Stimulated activated CD8-positive, alpha-beta memory T cell treated with anti-CD3 and anti-CD28 coated beads, Interleukin-2, amount 100 ng/mL, for 1 hour (primary cell): ENCODE measurements at regions not wholly inside any gene's neighbourhood (a gene's known extent, or its start where the extent isn't known, plus 50 kb on each side); places are given as distances from the start of the nearest gene placed in this dataset.

Experiments used
- DNase-seq, 2 donors: peaks; one replicate each; pipeline ENCODE4 v3.0.0-alpha.2; 2020; ENCODE audit warnings: low read depth in 2 of 2

DNA sequence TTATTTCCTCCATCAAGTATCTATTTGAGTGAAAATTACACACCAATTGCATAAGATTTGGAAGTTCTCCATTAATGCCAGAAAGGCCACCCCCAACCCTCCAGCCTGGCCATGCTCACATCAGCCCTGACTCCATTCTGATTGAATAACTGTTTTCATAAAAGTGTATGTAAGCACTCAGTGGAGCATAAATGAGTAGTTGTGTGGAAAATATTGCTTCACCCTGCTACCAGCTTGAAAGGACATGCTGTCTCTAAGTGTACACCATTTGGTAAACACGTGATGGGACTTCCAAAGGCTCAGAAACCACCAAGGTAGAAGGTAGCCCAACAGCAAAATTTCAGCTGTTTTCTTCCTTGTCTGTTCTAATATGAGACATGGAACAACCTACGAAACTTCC is 393.8 kb downstream of the ZNF385D start:
- DNase-seq, result no peak

DNA sequence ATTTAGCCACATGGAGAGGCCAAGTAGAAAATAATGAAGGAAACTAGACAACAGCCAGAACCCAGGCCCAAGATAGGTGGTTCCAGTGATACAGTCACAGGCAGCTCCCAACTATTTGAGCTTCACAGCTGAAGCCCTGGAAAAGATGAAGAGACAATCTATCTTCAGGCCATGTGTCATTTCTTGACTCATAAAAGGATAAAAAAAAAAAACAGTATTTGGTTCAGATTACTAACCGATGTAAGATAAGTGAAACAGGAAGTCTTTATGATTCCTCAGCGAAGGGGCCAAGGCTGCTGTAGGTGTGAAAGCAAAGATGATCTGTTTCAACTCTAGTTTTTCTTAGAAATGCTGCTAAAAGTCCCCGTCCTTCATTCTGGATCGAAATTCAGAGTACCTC is 394.6 kb downstream of the ZNF385D start:
- DNase-seq, result no peak

- DNase-seq, result no peak
Observed at GRCh38 chr3:21345382-21345976, 405.5 kb downstream of the ZNF385D start.

DNA sequence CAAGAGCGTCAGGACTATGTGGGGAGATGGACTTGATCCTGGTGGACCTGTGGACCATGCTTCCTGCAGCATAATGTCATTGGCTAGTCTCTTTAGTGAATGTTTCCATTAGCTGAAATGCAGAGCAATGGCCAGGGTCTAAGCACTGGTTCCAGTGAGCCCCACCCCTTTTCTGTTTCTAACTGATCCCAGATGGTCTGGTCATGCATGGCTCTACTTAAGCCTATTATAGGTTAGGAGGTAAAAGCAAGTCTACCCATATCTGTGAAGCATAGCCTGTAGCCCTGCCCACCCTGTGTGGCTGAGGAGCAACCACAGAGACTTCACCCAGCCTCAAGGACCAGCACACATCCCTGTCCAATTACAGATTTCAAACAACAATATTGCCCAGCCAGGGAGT is 419.2 kb downstream of the ZNF385D start:
- DNase-seq, result no peak

DNA sequence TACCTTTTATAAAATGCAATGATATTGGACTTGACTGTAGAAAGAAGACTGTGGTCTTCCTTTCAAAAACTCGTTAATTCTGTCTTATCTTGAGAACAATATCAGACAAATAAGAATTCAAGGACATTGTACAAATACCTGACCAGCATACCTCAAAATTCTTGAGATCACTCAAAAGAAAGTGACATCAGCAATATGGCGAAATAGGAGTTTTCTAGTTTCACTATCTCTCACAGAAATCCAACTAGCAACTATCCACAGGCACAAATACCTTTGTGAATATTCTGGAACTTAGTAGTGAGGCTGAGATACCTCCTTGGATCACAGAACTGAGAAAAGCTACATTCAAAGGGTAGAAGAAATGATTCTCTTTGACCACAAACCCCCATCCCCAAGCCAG is 419.7 kb downstream of the ZNF385D start:
- DNase-seq, result no peak

- DNase-seq, result no peak
Observed at GRCh38 chr3:21330293-21330692, 420.7 kb downstream of the ZNF385D start.

GRCh38 chr3:21328711-21329390 is 422.2 kb downstream of the ZNF385D start:
- DNase-seq, result no peak

GRCh38 chr3:21326704-21327475 is 424.1 kb downstream of the ZNF385D start:
- DNase-seq, result no peak

GRCh38 chr3:21314688-21315087 is 436.3 kb downstream of the ZNF385D start:
- no peak for DNase-seq

DNA sequence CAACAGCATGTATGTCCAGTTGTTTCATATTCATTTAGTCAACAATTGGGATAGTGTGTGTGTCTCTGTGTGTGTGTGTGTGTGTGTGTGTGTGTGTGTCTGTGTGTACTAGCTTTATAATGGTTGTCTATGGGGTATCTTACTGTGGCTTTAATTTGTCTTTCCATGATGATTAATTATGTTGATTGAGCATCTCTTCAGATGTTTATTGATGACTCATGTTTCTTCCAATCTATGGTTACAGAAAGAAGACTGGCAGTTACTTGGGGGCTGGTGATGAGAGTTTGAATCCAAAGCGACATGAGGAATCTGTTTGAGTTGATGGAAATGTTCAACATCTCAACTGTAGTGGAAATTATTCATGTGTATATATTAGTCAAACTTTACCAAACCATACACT is 440.1 kb downstream of the ZNF385D start:
- DNase-seq, result no peak

- DNase-seq, result no peak
Observed at GRCh38 chr3:21310161-21310560, 440.8 kb downstream of the ZNF385D start.

GRCh38 chr3:21297304-21297703 is 453.7 kb downstream of the ZNF385D start:
- DNase-seq, result no peak

DNA sequence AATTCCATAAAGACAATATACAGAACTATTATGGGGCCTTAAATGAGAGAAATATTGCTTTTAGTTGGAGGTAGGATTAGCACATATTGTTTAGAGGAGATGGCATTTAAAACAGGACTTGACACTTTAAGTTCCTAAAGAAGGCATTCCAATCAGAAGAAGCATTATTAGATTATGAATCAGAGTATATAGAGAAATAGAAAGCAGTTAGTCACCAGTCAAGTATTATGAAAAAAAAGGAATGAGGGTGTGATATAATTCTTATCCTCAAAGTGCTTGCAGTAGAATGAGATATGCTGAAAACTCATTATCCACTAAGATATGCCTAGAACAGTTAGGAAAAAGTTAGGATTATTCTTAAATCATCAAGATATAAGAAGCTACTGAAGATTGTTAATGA is 456.2 kb downstream of the ZNF385D start:
- no peak for DNase-seq

GRCh38 chr3:21292971-21293370 is 458.0 kb downstream of the ZNF385D start:
- no peak for DNase-seq

- no peak for DNase-seq
Observed at GRCh38 chr3:21290557-21290956, 460.5 kb downstream of the ZNF385D start.

DNA sequence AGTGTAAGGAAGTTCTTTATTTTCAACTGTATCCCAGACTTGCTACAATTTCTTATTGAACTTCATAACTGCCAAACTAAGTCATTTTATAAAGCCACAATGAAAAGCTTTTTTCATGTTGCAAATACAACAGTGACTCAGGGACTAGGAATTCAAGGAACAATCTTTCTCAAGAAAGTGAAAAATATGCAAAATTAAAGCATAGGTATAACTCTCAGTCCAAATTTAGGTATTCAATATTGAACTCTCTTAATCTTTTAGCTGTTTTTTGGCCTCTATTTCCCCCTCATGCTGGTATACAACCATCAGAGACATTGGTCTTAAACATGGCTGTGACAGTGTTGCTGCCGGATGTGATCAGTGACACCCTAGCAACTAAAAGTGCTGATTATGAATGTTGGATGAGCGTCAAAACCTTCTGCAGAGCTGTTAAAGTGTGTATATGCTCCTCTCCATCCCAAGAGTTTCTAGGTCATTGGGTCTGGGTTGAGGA is 476.9 kb downstream of the ZNF385D start:
- no peak for DNase-seq

- DNase-seq, result no peak
Observed at GRCh38 chr3:21273259-21274025, 477.6 kb downstream of the ZNF385D start.

GRCh38 chr3:21271606-21272016 is 479.4 kb downstream of the ZNF385D start:
- DNase-seq, result no peak

GRCh38 chr3:21269882-21270281 is 481.1 kb downstream of the ZNF385D start:
- no peak for DNase-seq

DNA sequence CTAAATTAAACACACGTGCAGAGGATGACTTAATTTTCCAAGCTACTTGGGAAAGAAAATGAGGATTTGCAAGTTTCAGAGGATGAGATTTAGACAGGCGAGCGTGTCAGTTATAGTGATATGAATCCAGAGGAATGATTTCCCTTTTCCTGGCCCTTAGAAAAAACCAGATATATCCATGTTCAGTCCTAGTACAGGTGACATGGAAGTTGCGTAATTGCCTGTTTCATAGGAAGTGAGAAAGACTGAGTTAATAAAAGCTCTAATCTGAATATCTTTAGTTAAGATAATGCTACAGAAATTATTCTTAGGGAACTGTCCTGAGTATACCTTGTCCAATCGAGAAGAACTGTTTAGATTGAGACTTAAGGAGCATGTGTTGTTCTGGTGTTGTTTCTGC is 490.5 kb downstream of the ZNF385D start:
- no peak for DNase-seq

GRCh38 chr3:21259896-21260295 is 491.1 kb downstream of the ZNF385D start:
- DNase-seq, result no peak

- no peak for DNase-seq
Observed at GRCh38 chr3:21256932-21257331, 494.1 kb downstream of the ZNF385D start.
